ENCODE measurements at regions not wholly inside any gene's neighbourhood (a gene's known extent, or its start where the extent isn't known, plus 50 kb on each side); places are given as distances from the start of the nearest gene placed in this dataset.

GRCh38 chr20:40880729-40881109, 147.9 kb upstream of the TOP1 start (continued):
- TF ChIP-seq, protein P1, sequence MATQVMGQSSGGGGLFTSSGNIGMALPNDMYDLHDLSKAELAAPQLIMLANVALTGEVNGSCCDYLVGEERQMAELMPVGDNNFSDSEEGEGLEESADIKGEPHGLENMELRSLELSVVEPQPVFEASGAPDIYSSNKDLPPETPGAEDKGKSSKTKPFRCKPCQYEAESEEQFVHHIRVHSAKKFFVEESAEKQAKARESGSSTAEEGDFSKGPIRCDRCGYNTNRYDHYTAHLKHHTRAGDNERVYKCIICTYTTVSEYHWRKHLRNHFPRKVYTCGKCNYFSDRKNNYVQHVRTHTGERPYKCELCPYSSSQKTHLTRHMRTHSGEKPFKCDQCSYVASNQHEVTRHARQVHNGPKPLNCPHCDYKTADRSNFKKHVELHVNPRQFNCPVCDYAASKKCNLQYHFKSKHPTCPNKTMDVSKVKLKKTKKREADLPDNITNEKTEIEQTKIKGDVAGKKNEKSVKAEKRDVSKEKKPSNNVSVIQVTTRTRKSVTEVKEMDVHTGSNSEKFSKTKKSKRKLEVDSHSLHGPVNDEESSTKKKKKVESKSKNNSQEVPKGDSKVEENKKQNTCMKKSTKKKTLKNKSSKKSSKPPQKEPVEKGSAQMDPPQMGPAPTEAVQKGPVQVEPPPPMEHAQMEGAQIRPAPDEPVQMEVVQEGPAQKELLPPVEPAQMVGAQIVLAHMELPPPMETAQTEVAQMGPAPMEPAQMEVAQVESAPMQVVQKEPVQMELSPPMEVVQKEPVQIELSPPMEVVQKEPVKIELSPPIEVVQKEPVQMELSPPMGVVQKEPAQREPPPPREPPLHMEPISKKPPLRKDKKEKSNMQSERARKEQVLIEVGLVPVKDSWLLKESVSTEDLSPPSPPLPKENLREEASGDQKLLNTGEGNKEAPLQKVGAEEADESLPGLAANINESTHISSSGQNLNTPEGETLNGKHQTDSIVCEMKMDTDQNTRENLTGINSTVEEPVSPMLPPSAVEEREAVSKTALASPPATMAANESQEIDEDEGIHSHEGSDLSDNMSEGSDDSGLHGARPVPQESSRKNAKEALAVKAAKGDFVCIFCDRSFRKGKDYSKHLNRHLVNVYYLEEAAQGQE (IDR thresholded peaks at IDR 0.05; ENCODE audit: low read depth): no peak
- TF ChIP-seq SIN3A (IDR thresholded peaks at IDR 0.05; ENCODE audit: low read depth): no peak
- TF ChIP-seq MAX (IDR thresholded peaks at IDR 0.05): no peak
- no peak for TF ChIP-seq SRF (IDR thresholded peaks at IDR 0.05; ENCODE audit: low read depth)
- TF ChIP-seq SP1 (IDR thresholded peaks at IDR 0.05; ENCODE audit: low read depth): no peak
- TF ChIP-seq EZH2phosphoT487 (IDR thresholded peaks at IDR 0.05; ENCODE audit: borderline replicate concordance): no peak
- no peak for TF ChIP-seq ZNF274 (IDR thresholded peaks at IDR 0.05; ENCODE audit: low read depth, low read length)

DNA sequence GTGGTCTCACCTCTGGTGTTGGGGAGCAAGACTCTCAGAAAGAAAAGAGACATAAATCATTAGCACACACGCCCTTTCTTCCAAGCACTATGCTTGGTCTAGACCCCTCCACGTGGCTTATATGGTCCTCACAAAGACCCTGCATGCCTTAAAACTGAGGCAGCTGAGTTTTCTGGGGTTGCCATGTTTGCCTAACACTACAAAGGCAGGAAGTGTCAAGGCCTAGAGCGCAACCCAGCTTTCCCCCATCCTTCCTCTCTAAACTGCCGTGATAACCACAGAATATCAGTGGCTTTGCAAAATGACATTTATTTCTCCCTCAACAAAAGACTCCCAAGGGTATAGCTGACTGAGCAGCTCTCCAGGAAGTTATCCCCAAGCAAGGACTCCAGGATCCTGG, 146.5 kb upstream of the TOP1 start:
- no peak for ATAC-seq
- Histone ChIP-seq H3K9me3 (ENCODE audit: control insufficient read depth in 1 of 2, insufficient read depth in 1 of 2, low read depth in 1 of 2, low read length in 2 of 2) (no peaks in the 10 kb centered on the region), H3K36me3 (ENCODE audit: control insufficient read depth in 1 of 2, insufficient read depth in 2 of 2, low read length in 2 of 2) (no peaks in the 10 kb centered on the region), H4K20me1 (ENCODE audit: insufficient read depth) (no peaks in the 10 kb centered on the region), H3K9ac (ENCODE audit: low read length) (no peak overlapping the region), H3K27me3 (ENCODE audit: insufficient read depth, low read length) (no peaks in the 10 kb centered on the region), H3K27ac (ENCODE audit: low read depth, low read length) (no peak overlapping the region), H2AFZ (ENCODE audit: low read depth, low read length, poor library complexity, severe bottlenecking) (no peak overlapping the region), H3K79me2 (ENCODE audit: insufficient read depth, low read length) (no peaks in the 10 kb centered on the region), H3K9me2 (ENCODE audit: insufficient read depth) (no peaks in the 10 kb centered on the region), H3K4me1 (ENCODE audit: control insufficient read depth in 1 of 2, insufficient read depth in 2 of 2, low read length in 2 of 2) (peaks cover 0 to 7% of the 10 kb centered on the region in 2 experiments; a peak in 2 of 4 replicates), H3K4me2 (ENCODE audit: low read length) (no peak overlapping the region), H3K4me3 (replicated peaks in 1 of 2; ENCODE audit: low read depth in 1 of 2, low read length in 2 of 2) (no peak overlapping the region)
- no peak for DNase-seq (ENCODE audit: low read depth, low spot score)
- CTCF ChIA-PET: no interaction called here
- TF ChIP-seq JUND (IDR thresholded peaks at IDR 0.05) (no peak), CBX3 (IDR thresholded peaks at IDR 0.05; ENCODE audit: low read depth) (no peak), SIN3A (IDR thresholded peaks at IDR 0.05; ENCODE audit: low read depth) (no peak), ZNF274 (IDR thresholded peaks at IDR 0.05; ENCODE audit: low read depth, low read length) (no peak), ELF1 (IDR thresholded peaks at IDR 0.05; ENCODE audit: borderline replicate concordance, low read depth) (no peak), TCF7L2 (IDR thresholded peaks at IDR 0.05; ENCODE audit: borderline replicate concordance, extremely low read depth, insufficient read depth, insufficient read length) (no peak), YY1 (IDR thresholded peaks at IDR 0.05; ENCODE audit: extremely low read depth, insufficient replicate concordance, low read depth, low read length) (no peak)
- TF ChIP-seq, protein P2, sequence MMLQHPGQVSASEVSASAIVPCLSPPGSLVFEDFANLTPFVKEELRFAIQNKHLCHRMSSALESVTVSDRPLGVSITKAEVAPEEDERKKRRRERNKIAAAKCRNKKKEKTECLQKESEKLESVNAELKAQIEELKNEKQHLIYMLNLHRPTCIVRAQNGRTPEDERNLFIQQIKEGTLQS (IDR thresholded peaks at IDR 0.05): no peak
- BruUV-seq (replicated peaks): no TSS peak
- POLR2A ChIA-PET: no interaction called here
- RAD21 ChIA-PET (ENCODE audit: low non-redundant PET in 1 of 2, low total read pairs in 2 of 2, uncharacterized antibody in 2 of 2, unreplicated experiment in 2 of 2): no interaction called here
- intact Hi-C loops (cut with micrococcal nuclease): no loop called here
